Endothelial cell of umbilical vein (primary cell): ENCODE measurements at regions not wholly inside any gene's neighbourhood (a gene's known extent, or its start where the extent isn't known, plus 50 kb on each side); places are given as distances from the start of the nearest gene placed in this dataset.

Source experiments
- POLR2AphosphoS5 ChIP-seq: IDR thresholded peaks from 2 replicates; pipeline ENCODE4 v1.6.1; 2012; ENCODE audit warnings: low read depth, mild to moderate bottlenecking, control low read depth, low read length, moderate library complexity; ENCODE audit not compliant: insufficient read depth
- TF ChIP-seq, protein P1 (sequence below), 2 donors: IDR thresholded peaks; 1 replicate in 1 of 2; 2 replicates in 1 of 2; pipeline ENCODE4 v1.5.1; 2011; ENCODE audit warnings: low read length in 2 of 2, mild to moderate bottlenecking in 2 of 2, moderate library complexity in 2 of 2, control low read depth in 1 of 2, inconsistent platforms in 1 of 2, low read depth in 1 of 2; ENCODE audit not compliant: insufficient read depth in 1 of 2; ENCODE audit errors: extremely low read depth in 1 of 2

DNA sequence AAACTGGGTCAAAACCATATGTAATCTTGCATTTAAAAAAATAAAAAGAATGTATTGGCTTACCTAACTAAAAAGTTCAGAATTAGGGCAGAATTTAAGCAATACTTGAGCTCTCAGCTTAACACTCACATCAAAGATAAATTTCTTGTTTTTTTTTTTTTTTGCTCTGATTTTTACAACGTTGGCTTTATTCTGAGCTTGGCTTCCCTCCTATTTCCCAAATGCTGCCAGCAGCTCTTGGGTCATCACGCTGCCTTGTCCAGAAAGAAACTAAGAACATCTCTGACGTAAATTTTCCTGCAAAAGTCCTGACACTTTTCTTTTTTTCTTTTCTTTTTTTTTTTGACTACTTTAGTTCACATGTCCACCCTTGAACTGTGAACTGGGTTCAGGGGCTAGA is 150.6 kb upstream of the TGFBR2 start:
- TF ChIP-seq, protein P1, sequence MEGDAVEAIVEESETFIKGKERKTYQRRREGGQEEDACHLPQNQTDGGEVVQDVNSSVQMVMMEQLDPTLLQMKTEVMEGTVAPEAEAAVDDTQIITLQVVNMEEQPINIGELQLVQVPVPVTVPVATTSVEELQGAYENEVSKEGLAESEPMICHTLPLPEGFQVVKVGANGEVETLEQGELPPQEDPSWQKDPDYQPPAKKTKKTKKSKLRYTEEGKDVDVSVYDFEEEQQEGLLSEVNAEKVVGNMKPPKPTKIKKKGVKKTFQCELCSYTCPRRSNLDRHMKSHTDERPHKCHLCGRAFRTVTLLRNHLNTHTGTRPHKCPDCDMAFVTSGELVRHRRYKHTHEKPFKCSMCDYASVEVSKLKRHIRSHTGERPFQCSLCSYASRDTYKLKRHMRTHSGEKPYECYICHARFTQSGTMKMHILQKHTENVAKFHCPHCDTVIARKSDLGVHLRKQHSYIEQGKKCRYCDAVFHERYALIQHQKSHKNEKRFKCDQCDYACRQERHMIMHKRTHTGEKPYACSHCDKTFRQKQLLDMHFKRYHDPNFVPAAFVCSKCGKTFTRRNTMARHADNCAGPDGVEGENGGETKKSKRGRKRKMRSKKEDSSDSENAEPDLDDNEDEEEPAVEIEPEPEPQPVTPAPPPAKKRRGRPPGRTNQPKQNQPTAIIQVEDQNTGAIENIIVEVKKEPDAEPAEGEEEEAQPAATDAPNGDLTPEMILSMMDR (IDR thresholded peaks at IDR 0.05; ENCODE audit: extremely low read depth in 1 of 2, insufficient read depth in 1 of 2, low read depth in 1 of 2, low read length in 2 of 2): no peak
- no peak for TF ChIP-seq POLR2AphosphoS5
